Nephron (organoid): ENCODE measurements at regions not wholly inside any gene's neighbourhood (a gene's known extent, or its start where the extent isn't known, plus 50 kb on each side); places are given as distances from the start of the nearest gene placed in this dataset.

Experiments used
- H3K27ac Mint-ChIP-seq, 3 experiments: 2 replicates each; pipeline ENCODE4 v1.8.0; 2020; ENCODE audit warnings: mixed read lengths in 3 of 3, mild to moderate bottlenecking in 2 of 3, moderate library complexity in 1 of 3
- H3K27me3 Mint-ChIP-seq: 2 replicates; pipeline ENCODE4 v1.8.0; 2021; ENCODE audit warnings: low read depth, mild to moderate bottlenecking, moderate library complexity, mixed read lengths
- H3K36me3 Mint-ChIP-seq: 2 replicates; pipeline ENCODE4 v1.8.0; 2020; ENCODE audit warnings: low read depth, mixed read lengths
- H3K4me1 Mint-ChIP-seq: 2 replicates; pipeline ENCODE4 v1.8.0; 2020; ENCODE audit warnings: mixed read lengths
- H3K4me3 Mint-ChIP-seq, 3 experiments: 2 replicates each; pipeline ENCODE4 v1.8.0; 2020; ENCODE audit warnings: mild to moderate bottlenecking in 3 of 3, mixed read lengths in 3 of 3, moderate library complexity in 2 of 3
- H3K9me3 Mint-ChIP-seq: 2 replicates; pipeline ENCODE4 v1.8.0; 2020; ENCODE audit warnings: mixed read lengths
- CTCF ChIP-seq, 3 experiments: fragments of 200-600 bp; sonication (generic); IDR thresholded peaks; one replicate each; pipeline ENCODE4 v1.5.0; 2021; ENCODE audit warnings: antibody characterized with exemption in 3 of 3; ENCODE audit not compliant: unreplicated experiment in 3 of 3

- Mint-ChIP-seq H3K36me3 (no peaks in the 10 kb centered on the region), H3K27me3 (no peaks in the 10 kb centered on the region), H3K9me3 (peaks cover 4% of the 10 kb centered on the region), H3K4me1 (no peaks in the 10 kb centered on the region), H3K4me3 (no peak overlapping the region), H3K27ac (peak overlapping the region in 2 of 3 experiments; percentile 2 to 13)
- no peak for TF ChIP-seq CTCF (IDR thresholded peaks at IDR 0.05; ENCODE audit: unreplicated experiment in 3 of 3)
Observed at GRCh38 chr14:65255583-65256461, 153.5 kb upstream of the MAX start.

GRCh38 chr14:65256714-65257113, 154.4 kb upstream of the MAX start:
- Mint-ChIP-seq H3K4me3 (no peak overlapping the region), H3K27me3 (no peaks in the 10 kb centered on the region), H3K36me3 (no peaks in the 10 kb centered on the region), H3K4me1 (no peaks in the 10 kb centered on the region), H3K9me3 (peaks cover 4% of the 10 kb centered on the region), H3K27ac (no peak overlapping the region)
- no peak for TF ChIP-seq CTCF (IDR thresholded peaks at IDR 0.05; ENCODE audit: unreplicated experiment in 3 of 3)

- Mint-ChIP-seq H3K4me1 (no peaks in the 10 kb centered on the region), H3K4me3 (no peak overlapping the region), H3K9me3 (peaks cover 4% of the 10 kb centered on the region), H3K36me3 (no peaks in the 10 kb centered on the region), H3K27ac (no peak overlapping the region), H3K27me3 (no peaks in the 10 kb centered on the region)
- no peak for TF ChIP-seq CTCF (IDR thresholded peaks at IDR 0.05; ENCODE audit: unreplicated experiment in 3 of 3)
Observed at GRCh38 chr14:65257425-65257824, 155.1 kb upstream of the FUT8 start.

- H3K27ac Mint-ChIP-seq, result no peak overlapping the region
- no peaks in the 10 kb centered on the region for H3K4me1 Mint-ChIP-seq
- H3K4me3 Mint-ChIP-seq, result no peak overlapping the region
- H3K36me3 Mint-ChIP-seq, result no peaks in the 10 kb centered on the region
- no peaks in the 10 kb centered on the region for H3K27me3 Mint-ChIP-seq
- no peak for TF ChIP-seq CTCF (IDR thresholded peaks at IDR 0.05; ENCODE audit: unreplicated experiment in 3 of 3)
- H3K9me3 Mint-ChIP-seq, result peaks cover 4% of the 10 kb centered on the region
Observed at GRCh38 chr14:65258391-65258790, 154.1 kb upstream of the FUT8 start.

- Mint-ChIP-seq H3K4me3 (no peak overlapping the region), H3K9me3 (peaks cover 4% of the 10 kb centered on the region), H3K36me3 (no peaks in the 10 kb centered on the region), H3K4me1 (no peaks in the 10 kb centered on the region), H3K27ac (no peak overlapping the region), H3K27me3 (no peaks in the 10 kb centered on the region)
- no peak for TF ChIP-seq CTCF (IDR thresholded peaks at IDR 0.05; ENCODE audit: unreplicated experiment in 3 of 3)
Observed at GRCh38 chr14:65259000-65259399, 153.5 kb upstream of the FUT8 start.

- H3K27ac Mint-ChIP-seq, result no peak overlapping the region
- no peaks in the 10 kb centered on the region for H3K4me1 Mint-ChIP-seq
- H3K4me3 Mint-ChIP-seq, result no peak overlapping the region
- no peak for TF ChIP-seq CTCF (IDR thresholded peaks at IDR 0.05; ENCODE audit: unreplicated experiment in 3 of 3)
- peaks cover 4% of the 10 kb centered on the region for H3K9me3 Mint-ChIP-seq
- no peaks in the 10 kb centered on the region for H3K36me3 Mint-ChIP-seq
- no peaks in the 10 kb centered on the region for H3K27me3 Mint-ChIP-seq
Observed at GRCh38 chr14:65260786-65261185, 151.7 kb upstream of the FUT8 start.
